Spinal cord (tissue), 9 donors: ENCODE measurements at regions not wholly inside any gene's neighbourhood (a gene's known extent, or its start where the extent isn't known, plus 50 kb on each side); places are given as distances from the start of the nearest gene placed in this dataset.

Experiments used
- DNase-seq, 6 donors: peaks; one replicate each; pipeline versions ENCODE4 v3.0.0 to v3.0.0-alpha.2; 2013 to 2015; ENCODE audit warnings: low spot score in 6 of 6, low read depth in 4 of 6
- H3K27ac ChIP-seq: one replicate; pipeline ENCODE4 v1.5.1; 2013; ENCODE audit warnings: low read depth, low read length, control low read depth
- H3K27me3 ChIP-seq: one replicate; pipeline ENCODE4 v1.6.1; 2013; ENCODE audit warnings: low read length; ENCODE audit not compliant: control insufficient read depth, insufficient read depth
- H3K36me3 ChIP-seq: one replicate; pipeline ENCODE4 v1.6.1; 2013; ENCODE audit warnings: low read length; ENCODE audit not compliant: control insufficient read depth, insufficient read depth
- H3K4me1 ChIP-seq: one replicate; pipeline ENCODE4 v1.6.1; 2013; ENCODE audit warnings: low read length; ENCODE audit not compliant: control insufficient read depth, insufficient read depth
- H3K4me3 ChIP-seq: one replicate; pipeline ENCODE4 v1.5.1; 2013; ENCODE audit warnings: low read depth, low read length, control low read depth
- H3K9me3 ChIP-seq: one replicate; pipeline ENCODE4 v1.6.1; 2013; ENCODE audit warnings: low read length; ENCODE audit not compliant: control insufficient read depth, insufficient read depth
- WGBS: methylation state at CpG from one replicate; pipeline ENCODE4 v1.1.5; 2013; ENCODE audit warnings: missing lambda C conversion rate; ENCODE audit not compliant: insufficient coverage; 5-methylcytosine and 5-hydroxymethylcytosine counted together
- donor health status: healthy.

DNA sequence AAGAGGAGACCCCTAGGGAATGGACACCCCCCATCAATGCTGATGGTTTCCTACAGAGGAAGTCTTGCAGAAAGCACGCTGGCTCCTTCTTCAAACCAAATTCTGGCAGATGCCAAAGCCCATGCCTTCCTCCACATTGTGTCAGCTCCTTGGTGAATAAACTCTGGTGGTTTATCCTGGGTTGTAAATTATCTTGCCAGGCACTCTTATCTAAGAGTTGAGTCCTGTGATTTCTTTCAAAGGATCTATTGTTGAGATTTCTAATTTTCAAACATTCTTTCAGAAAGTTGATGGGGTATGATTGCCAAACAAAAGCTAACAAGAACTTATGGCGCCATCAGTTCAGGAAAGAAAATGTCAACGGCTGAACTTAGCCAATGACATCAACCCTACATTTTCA, 160.4 kb downstream of the NSG2 start:
- DNase-seq, result no peak
- Histone ChIP-seq H3K9me3 (no peaks in the 10 kb centered on the region), H3K36me3 (no peaks in the 10 kb centered on the region), H3K4me3 (no peak overlapping the region), H3K27me3 (no peaks in the 10 kb centered on the region), H3K4me1 (peaks cover 8% of the 10 kb centered on the region), H3K27ac (no peak overlapping the region)
- no CpG with 5 or more reads among the region's 3 CpGs for WGBS

DNA sequence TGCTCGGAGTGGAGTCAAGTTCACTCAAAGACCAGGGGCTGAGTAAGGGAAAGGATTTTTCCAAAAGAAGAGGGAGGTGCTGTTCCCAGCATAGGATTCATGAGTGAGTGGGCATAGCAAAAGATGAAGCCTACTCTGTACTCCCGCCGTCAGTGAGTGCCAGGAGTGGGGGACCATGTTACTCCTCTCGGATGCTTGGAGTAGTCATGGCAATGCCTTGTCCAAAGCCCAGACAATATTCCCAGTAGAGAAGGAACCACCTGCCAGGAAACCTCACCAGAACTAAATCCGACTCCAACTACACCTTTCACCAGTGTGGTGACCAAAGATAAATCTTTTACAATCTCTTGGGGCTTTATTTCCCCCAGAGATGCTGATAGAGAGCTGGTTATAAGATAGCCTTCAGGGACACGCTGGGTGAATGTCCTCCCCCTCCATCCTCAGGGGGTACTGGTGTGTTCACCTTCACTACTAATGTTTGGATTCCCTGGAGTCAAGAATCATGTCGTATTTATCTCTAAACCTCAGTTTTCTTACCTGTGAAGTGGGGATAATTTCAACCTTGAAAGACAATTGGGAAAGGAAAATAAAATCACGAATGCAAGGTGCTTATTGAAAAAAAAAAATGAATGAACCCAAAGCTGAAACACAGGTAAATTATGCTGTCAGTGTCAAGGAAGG, 165.2 kb downstream of the NSG2 start:
- peak in 2 of 6 donors; percentile 57 to 62 for DNase-seq
- Histone ChIP-seq H3K36me3 (no peaks in the 10 kb centered on the region), H3K27ac (no peak overlapping the region), H3K9me3 (no peaks in the 10 kb centered on the region), H3K4me1 (peaks cover 17% of the 10 kb centered on the region), H3K4me3 (no peak overlapping the region), H3K27me3 (peaks cover 2% of the 10 kb centered on the region)
- 41% methylated on average over 4 of the region's 8 CpGs for WGBS

DNA sequence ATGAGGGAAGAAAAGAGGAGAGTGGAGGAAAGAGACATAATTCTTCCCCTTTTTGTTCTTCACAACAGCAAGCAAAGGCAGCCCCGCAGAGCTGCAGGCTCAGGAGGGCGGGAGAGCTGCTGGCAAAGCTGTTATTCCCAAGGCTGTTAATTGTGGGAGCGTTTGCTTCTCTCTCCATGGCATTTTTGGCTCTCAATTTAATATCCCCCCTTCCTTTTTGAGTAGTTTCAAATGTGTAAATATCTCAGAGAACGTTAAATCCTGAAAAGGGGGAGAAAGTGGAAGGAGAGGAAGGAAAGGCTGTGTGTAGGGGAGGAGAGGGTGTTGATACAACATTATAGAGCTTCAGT, 165.7 kb downstream of the NSG2 start:
- H3K36me3 ChIP-seq, result no peaks in the 10 kb centered on the region
- WGBS, result 0% methylated on average over 1 of the region's 4 CpGs
- peaks cover 2% of the 10 kb centered on the region for H3K27me3 ChIP-seq
- peaks cover 17% of the 10 kb centered on the region for H3K4me1 ChIP-seq
- H3K27ac ChIP-seq, result no peak overlapping the region
- no peaks in the 10 kb centered on the region for H3K9me3 ChIP-seq
- H3K4me3 ChIP-seq, result no peak overlapping the region
- peak in 2 of 6 donors; percentile 76 to 77 for DNase-seq

GRCh38 chr5:174217527-174217926, 172.0 kb downstream of the NSG2 start:
- H3K4me1 ChIP-seq, result peaks cover 16% of the 10 kb centered on the region
- DNase-seq, result no peak
- H3K27ac ChIP-seq, result no peak overlapping the region
- no peaks in the 10 kb centered on the region for H3K36me3 ChIP-seq
- no peak overlapping the region for H3K4me3 ChIP-seq
- no peaks in the 10 kb centered on the region for H3K27me3 ChIP-seq
- WGBS, result no CpG with 5 or more reads among the region's 1 CpG
- no peaks in the 10 kb centered on the region for H3K9me3 ChIP-seq

DNA sequence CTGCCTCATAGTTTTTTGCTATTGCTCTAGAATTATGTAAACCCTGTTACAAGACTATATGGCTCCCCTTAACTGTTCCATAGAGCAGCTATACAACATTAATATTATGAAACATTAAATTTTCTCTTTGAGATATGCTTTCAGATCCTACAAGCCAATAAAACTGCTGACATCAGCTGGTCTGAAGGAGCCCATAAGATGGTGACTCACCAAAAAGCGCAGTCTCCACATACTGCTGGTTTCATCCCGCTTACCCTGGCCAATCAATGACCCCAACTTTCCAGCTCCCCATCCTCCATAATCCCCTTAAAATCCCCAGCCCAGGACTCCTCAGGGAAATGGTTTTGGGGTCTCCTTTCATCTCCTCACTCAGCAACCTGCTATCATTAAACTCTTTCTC, 172.7 kb downstream of the NSG2 start:
- Histone ChIP-seq H3K27ac (no peak overlapping the region), H3K9me3 (no peaks in the 10 kb centered on the region), H3K4me3 (no peak overlapping the region), H3K27me3 (no peaks in the 10 kb centered on the region), H3K4me1 (peaks cover 17% of the 10 kb centered on the region), H3K36me3 (no peaks in the 10 kb centered on the region)
- WGBS, result 96% methylated on average over 2 of the region's 2 CpGs
- no peak for DNase-seq

DNA sequence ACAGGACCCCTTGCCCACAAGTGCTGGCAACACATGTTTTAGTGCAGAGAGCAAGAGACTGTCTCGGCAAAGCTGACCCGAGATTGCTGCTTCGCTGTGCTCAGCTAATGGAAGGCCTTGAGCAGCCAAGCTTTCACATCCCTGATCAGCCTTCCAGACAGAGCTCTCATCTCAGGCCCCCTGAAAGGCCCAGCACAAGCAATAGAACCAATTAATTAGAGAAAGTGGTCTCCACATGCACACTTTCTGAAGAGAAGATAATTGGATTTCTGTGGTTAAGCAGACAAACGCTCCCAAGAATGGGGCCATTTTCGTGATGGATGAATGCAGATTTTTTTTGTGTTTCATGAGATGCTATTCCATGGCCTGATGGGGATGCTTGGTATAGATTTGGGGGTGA, 174.9 kb downstream of the NSG2 start:
- H3K4me1 ChIP-seq, result peaks cover 17% of the 10 kb centered on the region
- 68% methylated on average over 5 of the region's 5 CpGs for WGBS
- H3K4me3 ChIP-seq, result no peak overlapping the region
- H3K27ac ChIP-seq, result no peak overlapping the region
- H3K27me3 ChIP-seq, result no peaks in the 10 kb centered on the region
- H3K9me3 ChIP-seq, result no peaks in the 10 kb centered on the region
- H3K36me3 ChIP-seq, result no peaks in the 10 kb centered on the region
- peak in 1 of 6 donors; percentile 91 for DNase-seq

- WGBS, result 47% methylated on average over 2 of the region's 2 CpGs
These were observed 175.9 kb downstream of the NSG2 start for GRCh38 chr5:174221436-174221835.

GRCh38 chr5:174221946-174222345, 176.4 kb downstream of the NSG2 start:
- Histone ChIP-seq H3K4me1 (peaks cover 18% of the 10 kb centered on the region), H3K9me3 (no peaks in the 10 kb centered on the region), H3K27me3 (no peaks in the 10 kb centered on the region), H3K36me3 (no peaks in the 10 kb centered on the region), H3K4me3 (no peak overlapping the region), H3K27ac (no peak overlapping the region)
- 70% methylated on average over 2 of the region's 4 CpGs for WGBS
- peak in 1 of 6 donors; percentile 77 for DNase-seq

More at GRCh38 chr5:174221436-174221835, 175.9 kb downstream of the NSG2 start:
- no peaks in the 10 kb centered on the region for H3K36me3 ChIP-seq
- H3K4me3 ChIP-seq, result no peak overlapping the region
- no peak overlapping the region for H3K27ac ChIP-seq
- H3K4me1 ChIP-seq, result peaks cover 17% of the 10 kb centered on the region
- H3K27me3 ChIP-seq, result no peaks in the 10 kb centered on the region
- no peaks in the 10 kb centered on the region for H3K9me3 ChIP-seq
- peak in 1 of 6 donors; percentile 44 for DNase-seq

DNA sequence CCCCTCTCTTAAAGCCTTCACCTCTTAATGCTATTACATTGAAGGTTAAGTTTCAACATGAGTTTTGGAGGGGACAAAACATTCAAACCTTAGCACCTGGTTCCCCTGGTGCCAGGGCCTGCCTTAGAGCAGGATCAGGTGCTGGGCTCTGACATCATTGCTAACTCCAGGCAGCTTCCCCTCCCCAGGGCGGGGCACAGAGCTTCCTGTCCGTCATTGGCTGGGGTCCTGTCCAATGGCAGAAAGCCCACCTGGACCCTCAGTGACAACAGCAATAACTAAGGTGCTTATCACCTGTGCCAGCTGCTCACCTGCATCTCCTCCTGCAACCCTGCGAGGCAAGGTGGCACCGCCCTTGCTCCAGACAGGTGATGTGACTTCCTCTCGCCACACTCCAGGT, 177.4 kb downstream of the NSG2 start:
- 85% methylated on average over 2 of the region's 5 CpGs for WGBS
- H3K4me3 ChIP-seq, result no peak overlapping the region
- H3K27me3 ChIP-seq, result no peaks in the 10 kb centered on the region
- H3K27ac ChIP-seq, result no peak overlapping the region
- no peaks in the 10 kb centered on the region for H3K36me3 ChIP-seq
- no peaks in the 10 kb centered on the region for H3K9me3 ChIP-seq
- no peak for DNase-seq
- H3K4me1 ChIP-seq, result peaks cover 21% of the 10 kb centered on the region

GRCh38 chr5:174223355-174223754, 177.8 kb downstream of the NSG2 start:
- no peaks in the 10 kb centered on the region for H3K9me3 ChIP-seq
- no peak overlapping the region for H3K4me3 ChIP-seq
- 87% methylated on average over 9 of the region's 12 CpGs for WGBS
- H3K27me3 ChIP-seq, result no peaks in the 10 kb centered on the region
- no peaks in the 10 kb centered on the region for H3K36me3 ChIP-seq
- DNase-seq, result no peak
- H3K27ac ChIP-seq, result no peak overlapping the region
- H3K4me1 ChIP-seq, result peaks cover 21% of the 10 kb centered on the region
